Limb (tissue), 2 donors: ENCODE measurements at regions not wholly inside any gene's neighbourhood (a gene's known extent, or its start where the extent isn't known, plus 50 kb on each side); places are given as distances from the start of the nearest gene placed in this dataset.
"Not testable (repeated sequence)": the region's sequence is repeated elsewhere in the genome, so short reads cannot be mapped to it uniquely, and the experiment has no call there.

Source experiments
- DNase-seq, 2 donors: peaks; one replicate each; pipeline ENCODE4 v3.0.0-alpha.2; 2016; ENCODE audit errors: extremely low spot score in 2 of 2

DNA sequence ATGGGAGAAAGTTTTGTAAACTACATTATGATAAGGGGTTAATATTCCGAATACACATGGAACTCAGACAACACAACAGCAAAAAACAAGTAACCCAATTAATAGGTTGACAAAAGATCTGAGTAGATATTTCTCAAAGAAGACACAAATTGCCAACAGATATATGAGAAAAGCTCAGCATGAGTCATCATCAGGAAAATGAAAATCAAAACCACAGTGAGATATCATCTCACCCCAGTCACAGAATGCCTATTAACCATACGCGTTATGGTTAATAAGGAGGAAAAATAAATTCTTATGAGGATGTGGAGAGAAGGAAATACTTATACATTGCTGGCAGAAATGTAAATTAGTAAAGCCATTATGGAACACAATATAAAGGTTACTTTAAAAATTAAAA is 695.0 kb downstream of the COL12A1 start:
- no peak for DNase-seq

- DNase-seq = peak in 1 of 2 donors; percentile 53
These were observed 698.2 kb downstream of the COL12A1 start for GRCh38 chr6:74507649-74508048.

GRCh38 chr6:74505391-74505790 is 700.5 kb downstream of the COL12A1 start:
- DNase-seq = no peak

GRCh38 chr6:74504941-74505340 is 700.9 kb downstream of the COL12A1 start:
- DNase-seq = no peak

GRCh38 chr6:74492587-74492986 is 713.3 kb downstream of the COL12A1 start:
- DNase-seq = no peak

DNA sequence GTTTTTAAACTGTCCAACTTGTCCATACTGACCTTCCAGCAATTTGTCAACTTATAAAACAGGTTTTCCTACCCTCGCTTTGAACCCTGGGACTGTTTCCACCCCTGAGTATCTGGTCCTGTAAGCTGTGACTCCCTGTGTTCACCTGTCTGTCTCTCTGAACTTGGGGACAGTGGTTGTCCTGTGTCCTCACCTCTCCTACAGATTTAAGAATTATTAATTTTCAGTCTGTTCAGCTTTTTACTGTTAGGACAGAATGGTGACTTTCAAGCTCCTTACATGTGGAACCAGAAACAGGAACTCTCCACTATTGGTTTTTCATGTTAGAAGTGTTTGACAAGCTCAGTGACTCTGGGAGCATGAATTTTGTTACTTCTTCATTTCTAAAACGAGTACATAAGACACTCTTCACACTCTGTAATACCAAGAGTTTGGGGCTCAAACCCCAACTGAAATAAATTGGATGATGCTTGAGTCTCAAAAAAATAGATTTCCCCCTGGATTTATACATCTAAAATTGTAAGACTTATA is 713.9 kb downstream of the COL12A1 start:
- no peak for DNase-seq

- DNase-seq = not testable (repeated sequence)
These were observed 717.1 kb downstream of the COL12A1 start for GRCh38 chr6:74488726-74489125.

DNA sequence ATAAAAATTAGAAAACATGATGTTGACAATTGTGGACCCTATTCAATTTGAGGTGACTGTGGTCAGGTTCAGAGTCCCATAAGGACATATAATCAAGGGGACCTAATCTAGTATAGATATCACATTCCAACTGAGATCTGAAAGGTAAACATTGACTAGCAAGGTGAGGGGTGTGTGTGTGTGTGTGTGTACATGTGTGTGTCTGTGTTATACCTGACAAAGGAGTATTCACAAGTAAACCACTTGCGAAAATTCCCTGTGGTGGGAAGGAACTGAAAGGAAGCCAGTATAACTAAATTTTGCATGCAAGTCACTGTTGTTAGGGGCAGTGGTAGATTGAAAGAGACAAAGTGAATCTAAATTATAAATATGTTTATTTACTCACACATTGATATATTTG is 723.7 kb downstream of the COL12A1 start:
- no peak for DNase-seq

GRCh38 chr6:74480561-74480960 is 725.3 kb downstream of the COL12A1 start:
- no peak for DNase-seq

GRCh38 chr6:74479960-74480359 is 725.9 kb downstream of the COL12A1 start:
- no peak for DNase-seq

DNA sequence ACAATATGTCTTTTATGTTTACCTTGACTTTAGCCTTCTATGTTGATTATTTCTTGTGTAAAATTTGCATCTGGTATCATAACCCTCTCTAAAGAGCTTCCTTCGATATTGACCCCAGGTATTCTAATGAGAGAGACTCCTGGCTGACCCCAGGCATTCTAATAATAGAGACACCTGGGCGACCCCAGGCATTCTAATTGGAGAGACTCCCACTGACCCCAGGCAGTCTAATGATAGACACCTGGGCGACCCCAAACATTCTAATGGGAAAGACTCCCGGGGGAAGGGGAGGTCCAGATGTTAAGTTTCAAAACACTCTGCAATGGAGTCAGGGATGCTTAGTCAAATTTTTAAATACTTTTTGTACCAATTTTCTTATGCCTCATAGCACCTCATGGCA is 726.4 kb downstream of the COL12A1 start:
- no peak for DNase-seq

DNA sequence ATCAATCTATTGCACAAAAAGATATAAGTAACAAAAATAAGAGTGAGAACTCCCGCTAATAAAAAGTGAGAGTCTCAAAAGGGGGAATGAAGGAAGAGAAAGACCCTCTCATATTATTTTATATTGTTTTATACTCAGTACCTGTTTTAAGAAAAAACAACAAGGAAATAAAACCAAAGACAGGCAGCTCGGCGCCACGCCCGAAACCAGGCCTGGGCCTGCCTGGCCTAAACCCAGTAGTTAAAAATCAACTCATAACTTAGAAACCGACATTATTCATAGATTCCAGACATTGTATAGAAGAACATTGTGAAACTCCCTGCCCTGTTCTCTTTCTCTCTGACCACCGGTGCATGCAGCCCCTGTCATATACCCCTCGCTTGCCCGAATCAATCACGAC is 731.8 kb downstream of the COL12A1 start:
- DNase-seq = not testable (repeated sequence)

- not testable (repeated sequence) for DNase-seq
These were observed 737.3 kb downstream of the COL12A1 start for GRCh38 chr6:74468552-74468951.

DNA sequence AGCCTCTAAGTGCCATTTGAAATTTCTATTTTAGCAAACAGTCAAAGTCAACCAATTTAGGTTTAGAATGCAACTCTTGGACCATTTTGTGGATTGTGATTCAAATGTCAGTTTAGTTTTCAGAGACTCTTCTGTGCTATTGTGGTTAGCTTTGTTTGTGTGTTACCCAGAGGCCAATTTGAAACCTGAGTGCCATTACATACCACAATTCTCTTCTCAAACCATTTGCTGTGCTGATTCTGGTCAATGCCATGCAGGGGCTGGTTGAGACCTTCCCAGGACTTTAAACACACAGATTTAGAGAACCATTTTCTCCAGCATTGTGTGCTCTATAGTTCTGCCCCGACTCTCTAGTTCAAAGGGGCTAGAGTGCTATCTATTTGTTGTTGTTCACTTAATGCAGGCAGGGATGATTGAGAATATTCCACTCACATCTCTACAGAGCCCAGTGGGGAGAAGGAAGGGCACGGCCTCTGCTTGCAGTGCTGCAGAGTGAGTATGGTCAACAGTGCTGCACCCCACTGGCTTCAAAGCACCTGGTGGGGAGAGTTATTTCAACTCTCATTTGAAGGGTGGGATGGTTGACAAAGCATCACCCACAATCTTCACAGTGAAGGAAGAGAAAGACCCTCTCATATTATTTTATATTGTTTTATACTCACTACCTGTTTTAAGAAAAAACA is 738.2 kb downstream of the COL12A1 start:
- DNase-seq = no peak

DNA sequence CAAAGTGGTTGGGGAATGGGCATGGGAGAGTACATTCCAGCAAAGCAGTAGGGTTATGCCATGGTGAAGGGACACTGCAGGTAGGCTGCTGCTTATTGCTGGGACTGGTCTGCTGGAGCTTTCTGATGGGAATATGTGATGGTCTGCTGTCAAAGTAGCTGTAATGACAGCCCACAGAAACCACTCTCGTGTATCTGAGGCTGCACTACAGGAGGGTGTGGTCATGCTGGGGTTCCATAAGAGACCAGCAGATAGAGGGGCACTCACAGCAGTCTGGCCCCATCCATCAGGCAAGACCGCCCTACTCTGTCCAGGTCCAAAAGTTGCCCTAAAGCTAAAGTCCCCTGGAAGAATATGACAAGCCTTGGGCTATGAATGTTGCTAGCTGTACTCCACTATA is 739.3 kb downstream of the COL12A1 start:
- no peak for DNase-seq

DNA sequence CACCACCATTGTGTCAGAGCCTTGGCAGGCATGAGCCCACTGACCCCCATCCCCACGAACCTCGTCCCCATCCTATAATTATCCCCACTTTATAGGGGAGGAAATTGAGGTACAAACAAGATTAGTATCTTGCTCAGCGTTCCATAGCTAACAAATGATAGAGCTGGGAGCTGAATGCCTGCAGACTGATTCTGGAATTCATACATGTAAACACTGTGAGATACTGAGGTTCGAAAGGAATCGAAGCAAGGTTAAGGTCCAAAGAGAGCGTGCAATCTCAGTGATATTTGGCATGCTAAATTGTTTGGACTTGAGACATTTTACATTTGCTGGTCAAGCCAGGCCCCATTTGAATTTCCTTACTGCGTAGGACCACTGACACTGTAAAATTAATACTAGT is 746.6 kb downstream of the COL12A1 start:
- no peak for DNase-seq

- no peak for DNase-seq
These were observed 747.3 kb downstream of the COL12A1 start for GRCh38 chr6:74458536-74458935.

- no peak for DNase-seq
These were observed 750.1 kb downstream of the COL12A1 start for GRCh38 chr6:74455786-74456185.

GRCh38 chr6:74451953-74452352 is 753.9 kb downstream of the COL12A1 start:
- no peak for DNase-seq

GRCh38 chr6:74448850-74449249 is 752.8 kb downstream of the CD109 start:
- DNase-seq = no peak

GRCh38 chr6:74447013-74447412 is 751.0 kb downstream of the CD109 start:
- no peak for DNase-seq

DNA sequence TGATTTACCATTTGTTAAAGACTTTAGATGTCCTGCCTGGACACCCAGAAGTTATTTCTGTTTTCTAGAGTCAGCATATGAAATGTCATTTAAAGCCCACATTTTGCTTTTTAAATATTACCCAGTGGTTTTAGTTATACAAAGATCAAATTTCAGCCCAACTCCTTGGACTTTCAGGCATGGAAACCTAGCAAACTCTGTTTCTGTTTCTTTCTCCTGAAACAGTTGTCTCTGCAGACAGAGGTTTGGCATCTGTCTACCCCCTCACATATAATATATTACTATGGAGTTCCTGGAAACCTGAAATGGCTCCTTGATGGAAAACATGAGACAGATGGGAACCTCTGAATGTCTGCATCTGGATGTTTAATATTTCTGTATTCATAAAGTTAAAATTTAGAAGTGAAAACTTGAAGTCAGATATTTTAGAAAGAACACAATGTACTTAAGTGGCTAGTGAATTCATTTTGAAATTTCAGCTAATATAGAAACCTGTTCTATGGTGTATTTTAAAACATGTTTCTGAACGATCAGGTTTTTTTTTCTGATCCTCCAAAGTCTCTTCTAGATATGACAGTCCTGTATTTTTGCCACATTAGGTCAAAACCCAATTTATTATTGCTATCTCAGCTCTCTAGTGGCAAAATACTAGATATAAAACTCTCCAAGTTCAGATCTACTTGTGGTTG is 743.3 kb downstream of the CD109 start:
- peak in 1 of 2 donors; percentile 50 for DNase-seq

GRCh38 chr6:74438395-74438794 is 742.4 kb downstream of the CD109 start:
- DNase-seq = not testable (repeated sequence)
